ENCODE measurements at regions not wholly inside any gene's neighbourhood (a gene's known extent, or its start where the extent isn't known, plus 50 kb on each side); places are given as distances from the start of the nearest gene placed in this dataset.

GRCh38 chr3:168501570-168501969, 405.8 kb upstream of the GOLIM4 start:
- Histone ChIP-seq H3K4me2 (ENCODE audit: low read depth, low read length) (no peak overlapping the region), H3K36me3 (replicated peaks in 1 of 2; ENCODE audit: control insufficient read depth in 1 of 2, insufficient read depth in 2 of 2, low read length in 2 of 2) (no peaks in the 10 kb centered on the region), H4K20me1 (ENCODE audit: insufficient read depth, low read length) (no peaks in the 10 kb centered on the region), H3K27ac (ENCODE audit: extremely low read length, insufficient read depth, low read length) (no peak overlapping the region), H3K79me2 (ENCODE audit: insufficient read depth, low read length) (no peaks in the 10 kb centered on the region), H3K9ac (ENCODE audit: insufficient read depth, low read depth, low read length) (no peak overlapping the region), H3K4me3 (replicated peaks in 1 of 3; ENCODE audit: insufficient read depth in 1 of 3, low read depth in 2 of 3, low read length in 3 of 3) (no peak overlapping the region), H3K27me3 (ENCODE audit: control insufficient read depth in 1 of 2, insufficient read depth in 2 of 2, low read length in 2 of 2) (no peaks in the 10 kb centered on the region), H3K9me3 (ENCODE audit: low read length) (no peaks in the 10 kb centered on the region), H3K4me1 (ENCODE audit: insufficient read depth, low read length) (no peaks in the 10 kb centered on the region), H2AFZ (ENCODE audit: low read length) (no peak overlapping the region)
- ChIA-PET POLR2A (no interaction called here), CTCF (ENCODE audit: low intra/inter-chr PET ratio, low total read pairs) (no interaction called here)
- intact Hi-C loops (cut with micrococcal nuclease; ENCODE audit: unreplicated experiment) (no loop called here), in situ Hi-C loops (cut with HindIII; ENCODE audit: extremely low pct_ligation_motif_present, low pct_unique_long_range_greater_than_20kb) (no loop called here)
- TF ChIP-seq NR2C2 (CRISPR knock-in tag; IDR thresholded peaks at IDR 0.05; ENCODE audit: borderline replicate concordance) (no peak), ZNF318 (CRISPR knock-in tag; IDR thresholded peaks at IDR 0.05) (no peak), NRL (CRISPR knock-in tag; IDR thresholded peaks at IDR 0.05; ENCODE audit: borderline replicate concordance) (no peak), TMF1 (CRISPR knock-in tag; IDR thresholded peaks at IDR 0.05; ENCODE audit: low read depth) (no peak), PRPF4 (IDR thresholded peaks at IDR 0.05; ENCODE audit: low read depth, low read length, poor library complexity, severe bottlenecking) (no peak)
- BruUV-seq (replicated peaks) = no TSS peak
- FAIRE-seq = no peak
- no peak for DNase-seq (ENCODE audit: low spot score)
- ATAC-seq = no peak
- 0% methylated on average over 1 of the region's 1 CpG for WGBS (ENCODE audit: low lambda C conversion rate)
